CD14-positive monocyte (primary cell): ENCODE measurements at regions not wholly inside any gene's neighbourhood (a gene's known extent, or its start where the extent isn't known, plus 50 kb on each side); places are given as distances from the start of the nearest gene placed in this dataset.

Experiments
- DNase-seq, 3 donors: peaks; one replicate each; pipeline ENCODE4 v3.0.0-alpha.2; 2011 to 2022
- H2AFZ ChIP-seq: 2 replicates; pipeline ENCODE4 v1.6.0; 2012; ENCODE audit warnings: mild to moderate bottlenecking, low read depth, low read length, inconsistent platforms; ENCODE audit not compliant: insufficient read depth, poor library complexity, severe bottlenecking
- H3K27ac ChIP-seq, 2 donors: 1 replicate in 1 of 2; 2 replicates in 1 of 2; pipeline ENCODE4 v1.5.1; 2012 to 2013; ENCODE audit warnings: low read length in 2 of 2, control low read depth in 1 of 2, inconsistent platforms in 1 of 2, low read depth in 1 of 2, mild to moderate bottlenecking in 1 of 2
- H3K27me3 ChIP-seq, 2 donors: one replicate each; pipeline versions ENCODE4 v1.6.0 to v1.6.1; 2011 to 2013; ENCODE audit warnings: low read length in 2 of 2; ENCODE audit not compliant: control insufficient read depth in 2 of 2, insufficient read depth in 2 of 2
- H3K36me3 ChIP-seq, 2 donors: replicated peaks in 1 of 2; 1 replicate in 1 of 2; 2 replicates in 1 of 2; pipeline versions ENCODE4 v1.5.1 to v1.6.1; 2012 to 2013; ENCODE audit warnings: low read length in 2 of 2, control low read depth in 1 of 2, inconsistent platforms in 1 of 2, mild to moderate bottlenecking in 1 of 2; ENCODE audit not compliant: insufficient read depth in 2 of 2, control insufficient read depth in 1 of 2
- H3K4me1 ChIP-seq, 2 donors: 1 replicate in 1 of 2; 2 replicates in 1 of 2; pipeline versions ENCODE4 v1.5.1 to v1.6.1; 2012 to 2013; ENCODE audit warnings: low read length in 2 of 2, control low read depth in 1 of 2, inconsistent platforms in 1 of 2, mild to moderate bottlenecking in 1 of 2, moderate library complexity in 1 of 2; ENCODE audit not compliant: insufficient read depth in 2 of 2, control insufficient read depth in 1 of 2
- H3K4me2 ChIP-seq: replicated peaks from 2 replicates; pipeline ENCODE3; 2012; ENCODE audit warnings: low read length, moderate library complexity, mild to moderate bottlenecking; ENCODE audit not compliant: poor library complexity, severe bottlenecking; ENCODE audit errors: extremely low read depth
- H3K4me3 ChIP-seq, 3 experiments: fragments of 200-600 bp in 1 of 3; sonication (generic) in 1 of 3; replicated peaks in 1 of 3; 1 replicate in 2 of 3; 2 replicates in 1 of 3; pipeline ENCODE4 v1.5.1; 2011 to 2013; ENCODE audit warnings: low read length in 3 of 3, mild to moderate bottlenecking in 3 of 3, control low read depth in 2 of 3, low read depth in 2 of 3, inconsistent platforms in 1 of 3, moderate library complexity in 1 of 3
- H3K79me2 ChIP-seq: 2 replicates; pipeline ENCODE4 v1.6.0; 2012; ENCODE audit warnings: mild to moderate bottlenecking, control low read depth, inconsistent platforms, low read length, moderate library complexity; ENCODE audit not compliant: insufficient read depth
- H3K9ac ChIP-seq: 2 replicates; pipeline ENCODE4 v1.6.0; 2017; ENCODE audit warnings: low read length, mild to moderate bottlenecking; ENCODE audit not compliant: insufficient read depth, poor library complexity, severe bottlenecking
- H3K9me3 ChIP-seq, 2 donors: replicated peaks in 1 of 2; 1 replicate in 1 of 2; 2 replicates in 1 of 2; pipeline versions ENCODE4 v1.5.1 to v1.6.1; 2012 to 2013; ENCODE audit warnings: low read length in 2 of 2, control low read depth in 1 of 2; ENCODE audit not compliant: control insufficient read depth in 1 of 2, insufficient read depth in 1 of 2
- H4K20me1 ChIP-seq: 2 replicates; pipeline ENCODE4 v1.6.0; 2012; ENCODE audit warnings: mild to moderate bottlenecking, low read length, control low read depth, moderate library complexity; ENCODE audit not compliant: insufficient read depth
- H3K27ac Mint-ChIP-seq, 7 donors: one replicate each; pipeline ENCODE4 v1.8.0; 2020; ENCODE audit warnings: mild to moderate bottlenecking in 7 of 7, mixed read lengths in 7 of 7, moderate library complexity in 6 of 7, inconsistent platforms in 2 of 7
- H3K27me3 Mint-ChIP-seq, 3 donors: one replicate each; pipeline ENCODE4 v1.8.0; 2021 to 2022; ENCODE audit warnings: low read depth in 3 of 3, mild to moderate bottlenecking in 3 of 3, mixed read lengths in 3 of 3, moderate library complexity in 3 of 3, inconsistent platforms in 1 of 3
- H3K36me3 Mint-ChIP-seq, 2 donors: one replicate each; pipeline ENCODE4 v1.8.0; 2020; ENCODE audit warnings: mixed read lengths in 2 of 2, inconsistent platforms in 1 of 2, mild to moderate bottlenecking in 1 of 2
- H3K4me1 Mint-ChIP-seq: one replicate; pipeline ENCODE4 v1.8.0; 2020; ENCODE audit warnings: mild to moderate bottlenecking, mixed read lengths
- H3K4me3 Mint-ChIP-seq, 2 donors: one replicate each; pipeline ENCODE4 v1.8.0; 2020; ENCODE audit warnings: mild to moderate bottlenecking in 2 of 2, mixed read lengths in 2 of 2, moderate library complexity in 1 of 2
- H3K9me3 Mint-ChIP-seq, 7 donors: one replicate each; pipeline ENCODE4 v1.8.0; 2020 to 2022; ENCODE audit warnings: mixed read lengths in 7 of 7, mild to moderate bottlenecking in 6 of 7, moderate library complexity in 6 of 7, inconsistent platforms in 2 of 7
- intact Hi-C, 2 donors: fragments of 100-400 bp; cut with micrococcal nuclease; formaldehyde crosslinking; loops; one replicate each; pipeline versions ENCODE4 v1.15.0 to v1.15.1; 2023
- TF ChIP-seq, protein P1 (sequence below): fragments of 200-600 bp; IDR thresholded peaks from one replicate; pipeline ENCODE4 v1.8.0; 2022; ENCODE audit warnings: antibody characterized with exemption, mild to moderate bottlenecking

DNA sequence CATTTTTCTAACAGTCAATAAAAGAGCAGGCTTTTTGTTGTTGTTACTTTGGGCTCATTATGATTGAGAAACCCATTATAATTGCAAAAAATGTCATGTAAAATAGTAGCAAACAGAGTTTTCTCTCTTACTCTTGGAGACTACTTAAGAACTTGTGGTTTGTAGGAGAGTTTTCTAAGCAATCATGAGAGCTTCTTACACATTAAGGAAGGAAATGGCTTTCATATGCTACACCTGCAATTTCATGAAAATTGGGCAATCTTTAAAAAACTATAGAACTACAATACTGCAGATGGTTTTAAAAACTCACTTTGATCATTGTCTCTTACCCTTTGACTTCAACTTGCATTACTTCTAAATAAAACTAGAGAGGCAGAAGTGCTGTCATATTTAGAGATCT is 701.8 kb downstream of the ZPLD1 start:
- intact Hi-C loops: no loop called here
- Histone ChIP-seq H4K20me1 (no peaks in the 10 kb centered on the region), H3K4me3 (no peak overlapping the region), H2AFZ (no peak overlapping the region), H3K27ac (no peak overlapping the region), H3K4me1 (no peaks in the 10 kb centered on the region), H3K9ac (no peak overlapping the region), H3K4me2 (no peak overlapping the region), H3K27me3 (no peaks in the 10 kb centered on the region), H3K36me3 (no peaks in the 10 kb centered on the region), H3K9me3 (no peaks in the 10 kb centered on the region), H3K79me2 (no peaks in the 10 kb centered on the region)
- no peaks in the 10 kb centered on the region for H3K27me3 Mint-ChIP-seq
- no peak overlapping the region for H3K27ac Mint-ChIP-seq
- no peaks in the 10 kb centered on the region for H3K4me1 Mint-ChIP-seq
- TF ChIP-seq, protein P1, sequence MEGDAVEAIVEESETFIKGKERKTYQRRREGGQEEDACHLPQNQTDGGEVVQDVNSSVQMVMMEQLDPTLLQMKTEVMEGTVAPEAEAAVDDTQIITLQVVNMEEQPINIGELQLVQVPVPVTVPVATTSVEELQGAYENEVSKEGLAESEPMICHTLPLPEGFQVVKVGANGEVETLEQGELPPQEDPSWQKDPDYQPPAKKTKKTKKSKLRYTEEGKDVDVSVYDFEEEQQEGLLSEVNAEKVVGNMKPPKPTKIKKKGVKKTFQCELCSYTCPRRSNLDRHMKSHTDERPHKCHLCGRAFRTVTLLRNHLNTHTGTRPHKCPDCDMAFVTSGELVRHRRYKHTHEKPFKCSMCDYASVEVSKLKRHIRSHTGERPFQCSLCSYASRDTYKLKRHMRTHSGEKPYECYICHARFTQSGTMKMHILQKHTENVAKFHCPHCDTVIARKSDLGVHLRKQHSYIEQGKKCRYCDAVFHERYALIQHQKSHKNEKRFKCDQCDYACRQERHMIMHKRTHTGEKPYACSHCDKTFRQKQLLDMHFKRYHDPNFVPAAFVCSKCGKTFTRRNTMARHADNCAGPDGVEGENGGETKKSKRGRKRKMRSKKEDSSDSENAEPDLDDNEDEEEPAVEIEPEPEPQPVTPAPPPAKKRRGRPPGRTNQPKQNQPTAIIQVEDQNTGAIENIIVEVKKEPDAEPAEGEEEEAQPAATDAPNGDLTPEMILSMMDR: no peak
- peaks cover 0 to 2% (median 0%) of the 10 kb centered on the region in 7 donors for H3K9me3 Mint-ChIP-seq
- H3K4me3 Mint-ChIP-seq: no peak overlapping the region
- DNase-seq: no peak
- H3K36me3 Mint-ChIP-seq: no peaks in the 10 kb centered on the region

DNA sequence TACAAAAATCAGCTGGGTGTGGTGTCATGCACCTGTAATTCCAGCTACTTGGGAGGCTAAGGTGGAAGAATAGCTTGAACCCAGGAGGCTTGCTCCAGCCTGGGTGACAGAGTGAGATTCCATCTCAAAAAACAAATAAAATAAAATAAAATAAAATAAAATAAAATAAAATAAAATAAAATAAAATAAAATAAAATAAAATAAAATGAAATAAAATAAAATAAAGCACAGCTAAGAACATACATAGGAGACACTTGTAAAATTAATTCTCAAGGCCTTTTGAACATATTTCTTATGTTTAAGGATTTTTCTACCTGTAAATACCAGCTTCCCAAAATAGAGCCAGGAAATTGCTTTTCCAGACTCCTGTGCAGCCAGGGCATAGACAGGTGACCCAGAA is 703.0 kb downstream of the ZPLD1 start:
- Mint-ChIP-seq H3K9me3 (peaks cover 0 to 2% (median 0%) of the 10 kb centered on the region in 7 donors), H3K4me3 (no peak overlapping the region), H3K36me3 (no peaks in the 10 kb centered on the region), H3K27me3 (no peaks in the 10 kb centered on the region), H3K27ac (no peak overlapping the region), H3K4me1 (no peaks in the 10 kb centered on the region)
- Histone ChIP-seq H3K9me3 (no peaks in the 10 kb centered on the region), H2AFZ (no peak overlapping the region), H3K4me1 (no peaks in the 10 kb centered on the region), H3K4me3 (no peak overlapping the region), H3K79me2 (no peaks in the 10 kb centered on the region), H3K36me3 (no peaks in the 10 kb centered on the region), H3K4me2 (no peak overlapping the region), H3K27ac (no peak overlapping the region), H4K20me1 (no peaks in the 10 kb centered on the region), H3K9ac (no peak overlapping the region), H3K27me3 (no peaks in the 10 kb centered on the region)
- no peak for DNase-seq
- TF ChIP-seq, protein P1: no peak
- intact Hi-C loops: no loop called here
